GM12875 (cell line): ENCODE measurements at regions not wholly inside any gene's neighbourhood (a gene's known extent, or its start where the extent isn't known, plus 50 kb on each side); places are given as distances from the start of the nearest gene placed in this dataset.

Experiments
- H3K4me3 ChIP-seq: one replicate; pipeline ENCODE4 v1.5.1; 2011; ENCODE audit warnings: low read depth, low read length, control low read depth
- CTCF ChIP-seq: IDR thresholded peaks from 2 replicates; pipeline ENCODE4 v1.5.1; 2011; ENCODE audit warnings: low read depth, mild to moderate bottlenecking, control low read depth, inconsistent platforms, low read length, moderate library complexity, borderline replicate concordance; ENCODE audit not compliant: insufficient read depth

- no peak overlapping the region for H3K4me3 ChIP-seq
- TF ChIP-seq CTCF = no peak
Measured at GRCh38 chr3:74304424-74304823, 310.0 kb downstream of the CNTN3 start.

GRCh38 chr3:74303711-74304110 is 310.7 kb downstream of the CNTN3 start:
- TF ChIP-seq CTCF = no peak
- no peak overlapping the region for H3K4me3 ChIP-seq

- no peak for TF ChIP-seq CTCF
- no peak overlapping the region for H3K4me3 ChIP-seq
Measured at GRCh38 chr3:74302969-74303368, 311.5 kb downstream of the CNTN3 start.

- H3K4me3 ChIP-seq = no peak overlapping the region
- TF ChIP-seq CTCF = no peak
Measured at GRCh38 chr3:74302281-74302680, 312.2 kb downstream of the CNTN3 start.

- no peak overlapping the region for H3K4me3 ChIP-seq
- no peak for TF ChIP-seq CTCF
Measured at GRCh38 chr3:74301056-74301455, 313.4 kb downstream of the CNTN3 start.

- no peak overlapping the region for H3K4me3 ChIP-seq
- no peak for TF ChIP-seq CTCF
Measured at GRCh38 chr3:74295479-74295878, 319.0 kb downstream of the CNTN3 start.

GRCh38 chr3:74288761-74289160 is 325.7 kb downstream of the CNTN3 start:
- no peak overlapping the region for H3K4me3 ChIP-seq
- no peak for TF ChIP-seq CTCF
